Progenitor cell of endocrine pancreas (in vitro differentiated cells): ENCODE measurements at regions not wholly inside any gene's neighbourhood (a gene's known extent, or its start where the extent isn't known, plus 50 kb on each side); places are given as distances from the start of the nearest gene placed in this dataset.

ENCODE experiments used
- DNase-seq: peaks from one replicate; pipeline ENCODE4 v3.0.0; 2021; ENCODE audit warnings: low spot score; ENCODE audit not compliant: unreplicated experiment
- H3K27ac Mint-ChIP-seq: 2 replicates; pipeline ENCODE4 v1.8.0; 2021; ENCODE audit warnings: mild to moderate bottlenecking, moderate library complexity, mixed read lengths
- H3K27me3 Mint-ChIP-seq: 2 replicates; pipeline ENCODE4 v1.8.0; 2021; ENCODE audit warnings: mixed read lengths
- H3K36me3 Mint-ChIP-seq: 2 replicates; pipeline ENCODE4 v1.8.0; 2022; ENCODE audit warnings: mixed read lengths; ENCODE audit not compliant: insufficient read depth
- H3K4me1 Mint-ChIP-seq: 2 replicates; pipeline ENCODE4 v1.8.0; 2021; ENCODE audit warnings: low read depth, mixed read lengths
- H3K4me3 Mint-ChIP-seq: 2 replicates; pipeline ENCODE4 v1.8.0; 2021; ENCODE audit warnings: low read depth, mild to moderate bottlenecking, moderate library complexity, mixed read lengths
- H3K9me3 Mint-ChIP-seq: 2 replicates; pipeline ENCODE4 v1.8.0; 2021; ENCODE audit warnings: low read depth, mixed read lengths
- TF ChIP-seq, protein P1 (sequence below): fragments of 200-600 bp; sonication (generic); IDR thresholded peaks from one replicate; pipeline ENCODE4 v1.5.0; 2021; ENCODE audit warnings: antibody characterized with exemption, mild to moderate bottlenecking; ENCODE audit not compliant: unreplicated experiment

DNA sequence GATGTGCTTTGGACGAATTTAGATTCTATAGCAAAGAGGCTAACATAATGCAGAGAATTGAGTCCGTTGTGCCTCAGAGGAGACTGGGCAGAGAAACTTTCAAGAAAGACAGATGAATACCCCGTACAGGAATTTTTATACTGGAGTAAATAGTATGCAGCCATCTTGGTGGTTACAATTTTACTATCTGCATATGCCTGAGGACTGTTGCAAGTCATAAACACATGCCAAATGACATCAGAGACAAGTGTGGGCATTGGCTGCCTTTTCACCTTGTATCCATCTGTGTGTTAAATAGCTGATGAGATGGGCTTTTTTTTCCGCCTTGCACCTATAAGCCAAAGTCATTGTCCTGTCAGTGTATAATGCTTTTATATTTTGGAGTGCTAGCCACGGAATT lies 267.5 kb upstream of the SP4 start:
- H3K9me3 Mint-ChIP-seq, result peaks cover 10% of the 10 kb centered on the region
- no peaks in the 10 kb centered on the region for H3K36me3 Mint-ChIP-seq
- DNase-seq, result no peak
- TF ChIP-seq, protein P1, sequence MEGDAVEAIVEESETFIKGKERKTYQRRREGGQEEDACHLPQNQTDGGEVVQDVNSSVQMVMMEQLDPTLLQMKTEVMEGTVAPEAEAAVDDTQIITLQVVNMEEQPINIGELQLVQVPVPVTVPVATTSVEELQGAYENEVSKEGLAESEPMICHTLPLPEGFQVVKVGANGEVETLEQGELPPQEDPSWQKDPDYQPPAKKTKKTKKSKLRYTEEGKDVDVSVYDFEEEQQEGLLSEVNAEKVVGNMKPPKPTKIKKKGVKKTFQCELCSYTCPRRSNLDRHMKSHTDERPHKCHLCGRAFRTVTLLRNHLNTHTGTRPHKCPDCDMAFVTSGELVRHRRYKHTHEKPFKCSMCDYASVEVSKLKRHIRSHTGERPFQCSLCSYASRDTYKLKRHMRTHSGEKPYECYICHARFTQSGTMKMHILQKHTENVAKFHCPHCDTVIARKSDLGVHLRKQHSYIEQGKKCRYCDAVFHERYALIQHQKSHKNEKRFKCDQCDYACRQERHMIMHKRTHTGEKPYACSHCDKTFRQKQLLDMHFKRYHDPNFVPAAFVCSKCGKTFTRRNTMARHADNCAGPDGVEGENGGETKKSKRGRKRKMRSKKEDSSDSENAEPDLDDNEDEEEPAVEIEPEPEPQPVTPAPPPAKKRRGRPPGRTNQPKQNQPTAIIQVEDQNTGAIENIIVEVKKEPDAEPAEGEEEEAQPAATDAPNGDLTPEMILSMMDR, result no peak
- peaks cover 5% of the 10 kb centered on the region for H3K27me3 Mint-ChIP-seq
- H3K4me3 Mint-ChIP-seq, result no peak overlapping the region
- H3K27ac Mint-ChIP-seq, result no peak overlapping the region
- H3K4me1 Mint-ChIP-seq, result no peaks in the 10 kb centered on the region

DNA sequence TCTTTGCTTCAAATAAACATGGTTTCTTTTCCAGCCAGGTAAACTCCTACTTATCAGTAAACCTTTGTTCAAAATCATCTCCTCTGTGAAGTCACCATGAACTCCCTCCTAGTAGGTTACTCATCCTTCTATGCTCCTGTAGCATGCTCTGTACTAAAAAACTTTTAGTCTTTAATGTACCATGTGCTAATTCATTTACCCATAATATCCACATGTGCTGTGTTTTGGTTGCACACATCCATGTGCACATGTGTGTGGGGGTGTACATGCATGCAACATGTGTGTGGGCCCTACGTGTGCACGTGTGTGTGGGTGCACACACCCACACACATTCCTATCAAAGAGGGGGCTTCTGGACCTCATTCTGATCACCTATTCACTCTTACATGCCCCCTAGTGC lies 259.9 kb upstream of the SP4 start:
- Mint-ChIP-seq H3K4me3 (no peak overlapping the region), H3K36me3 (no peaks in the 10 kb centered on the region), H3K9me3 (peaks cover 10% of the 10 kb centered on the region), H3K27ac (no peak overlapping the region), H3K4me1 (peaks cover 11% of the 10 kb centered on the region), H3K27me3 (peaks cover 63% of the 10 kb centered on the region)
- TF ChIP-seq, protein P1, result no peak
- no peak for DNase-seq

DNA sequence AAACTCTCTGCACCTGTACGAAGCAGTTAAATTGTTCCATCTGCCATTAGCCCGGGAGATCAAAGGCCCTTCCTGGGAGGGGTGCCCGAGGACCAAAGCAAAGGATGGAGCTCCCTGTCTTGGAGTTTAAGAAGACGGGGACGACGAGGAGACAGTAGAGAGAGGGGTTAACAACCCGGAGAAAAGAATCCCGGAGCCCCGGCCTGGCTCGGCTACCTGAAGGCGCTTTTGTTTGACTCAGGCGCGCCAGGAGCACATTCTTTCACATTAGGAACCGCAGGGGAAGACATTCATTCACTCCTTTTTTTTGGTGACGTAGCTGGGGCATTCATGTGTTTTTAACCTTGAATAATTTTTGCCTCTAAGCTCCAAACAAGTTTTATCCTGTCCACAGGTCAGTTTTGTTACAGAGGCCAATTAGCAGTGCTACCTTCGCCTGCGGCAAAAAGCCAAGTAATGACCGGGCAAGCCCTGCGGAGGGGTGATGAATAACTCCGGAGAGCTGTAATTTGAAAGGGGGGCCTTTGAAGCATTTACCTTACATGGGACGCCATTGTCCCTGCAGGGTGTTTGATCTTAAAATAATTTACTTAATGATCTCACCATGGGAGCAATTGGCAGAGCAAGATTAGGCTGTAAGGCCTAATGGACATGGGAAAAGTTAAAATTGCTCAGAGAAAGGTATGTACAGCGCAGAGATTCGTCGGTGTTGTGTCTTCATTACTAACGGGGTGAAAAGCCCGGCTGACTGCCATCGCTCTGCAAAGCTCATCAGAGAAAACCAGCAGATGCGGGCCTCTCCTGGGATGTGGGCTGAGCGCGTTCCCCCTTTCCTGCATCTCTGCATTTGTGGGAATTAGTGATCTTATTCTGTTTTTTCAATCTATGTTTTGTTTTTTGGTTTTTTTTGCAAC lies 258.0 kb upstream of the SP4 start:
- Mint-ChIP-seq H3K4me3 (peak overlapping the region; percentile 64), H3K27ac (peak overlapping the region; percentile 79), H3K27me3 (peaks cover 71% of the 10 kb centered on the region), H3K4me1 (peaks cover 11% of the 10 kb centered on the region), H3K36me3 (no peaks in the 10 kb centered on the region), H3K9me3 (peaks cover 5% of the 10 kb centered on the region)
- TF ChIP-seq, protein P1, result no peak
- peak; percentile 18 for DNase-seq

DNA sequence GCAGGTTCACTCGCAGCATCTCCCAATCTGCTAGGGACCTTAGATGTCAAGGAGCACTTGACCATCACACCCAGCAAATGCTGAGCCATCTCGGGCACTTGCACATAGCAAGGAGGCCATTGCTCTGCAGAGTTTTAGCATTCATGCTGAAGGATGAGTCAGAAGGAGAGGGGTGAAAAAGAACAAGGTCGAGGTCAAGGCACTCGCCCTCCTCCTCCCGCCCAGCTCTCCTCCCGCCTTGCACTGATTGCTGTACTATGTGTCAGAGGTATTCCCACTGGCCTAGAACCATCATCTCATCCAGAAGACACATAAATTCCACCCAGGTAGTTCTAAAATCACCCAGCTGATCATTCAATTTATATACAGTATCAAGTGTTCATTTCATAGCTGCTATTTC lies 255.1 kb upstream of the SP4 start:
- Mint-ChIP-seq H3K36me3 (no peaks in the 10 kb centered on the region), H3K4me1 (peaks cover 11% of the 10 kb centered on the region), H3K27ac (no peak overlapping the region), H3K4me3 (no peak overlapping the region), H3K27me3 (peaks cover 54% of the 10 kb centered on the region), H3K9me3 (no peaks in the 10 kb centered on the region)
- DNase-seq, result no peak
- TF ChIP-seq, protein P1, result no peak

DNA sequence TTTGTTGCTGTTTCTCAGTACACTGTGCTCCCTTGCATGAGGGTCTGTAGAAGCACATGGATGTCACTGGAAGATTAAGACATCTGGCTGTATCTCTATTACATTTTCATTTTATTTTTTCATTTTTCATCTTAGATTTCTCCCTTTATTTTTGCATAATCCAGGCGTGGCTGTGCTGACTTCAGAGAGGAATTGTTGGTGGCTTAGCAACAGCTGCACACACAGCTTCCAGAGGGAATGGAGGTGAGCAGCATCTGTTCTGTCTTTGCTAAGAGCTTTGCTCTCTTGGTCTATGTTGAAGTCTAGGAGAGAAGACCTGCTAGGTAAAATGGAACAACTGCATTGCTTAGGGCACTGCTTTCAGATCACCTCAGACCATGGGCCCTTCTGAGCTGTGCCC lies 254.4 kb upstream of the SP4 start:
- Mint-ChIP-seq H3K27me3 (peaks cover 47% of the 10 kb centered on the region), H3K27ac (peak overlapping the region; percentile 69), H3K9me3 (no peaks in the 10 kb centered on the region), H3K36me3 (no peaks in the 10 kb centered on the region), H3K4me3 (no peak overlapping the region), H3K4me1 (peaks cover 11% of the 10 kb centered on the region)
- TF ChIP-seq, protein P1, result no peak
- DNase-seq, result no peak
